WTC11 (cell line): ENCODE measurements at regions not wholly inside any gene's neighbourhood (a gene's known extent, or its start where the extent isn't known, plus 50 kb on each side); places are given as distances from the start of the nearest gene placed in this dataset.

Experiments
- ATAC-seq: fragments of 200-7000 bp; cut with Tn5 transposase; 2 replicates; pipeline ENCODE4 v1.10.0; 2021; ENCODE audit warnings: mild to moderate bottlenecking, moderate library complexity
- CTCF ChIA-PET: fragments of 300-600 bp; sonication (Branson Sonifier 250); formaldehyde crosslinking; loops from one replicate; lab custom pipeline; 2021; ENCODE audit warnings: antibody characterized with exemption; lab: Charles Lee
- POLR2A ChIA-PET: fragments of 350-600 bp; sonication (Branson Sonifier 250); formaldehyde crosslinking; loops from one replicate; lab custom pipeline; 2021; ENCODE audit warnings: antibody characterized with exemption; lab: Charles Lee
- DNase-seq: peaks from one replicate; pipeline ENCODE4 v3.0.0; 2021; ENCODE audit warnings: low spot score
- H3K27ac Mint-ChIP-seq: 2 replicates; pipeline ENCODE4 v1.8.0; 2021; ENCODE audit warnings: mixed read lengths
- H3K27me3 Mint-ChIP-seq: 2 replicates; pipeline ENCODE4 v1.8.0; 2021; ENCODE audit warnings: low read depth, mild to moderate bottlenecking, moderate library complexity, mixed read lengths
- H3K36me3 Mint-ChIP-seq: 2 replicates; pipeline ENCODE4 v1.8.0; 2021; ENCODE audit warnings: mixed read lengths
- H3K4me1 Mint-ChIP-seq: 2 replicates; pipeline ENCODE4 v1.8.0; 2022; ENCODE audit warnings: mixed read lengths
- H3K4me3 Mint-ChIP-seq: 2 replicates; pipeline ENCODE4 v1.8.0; 2021; ENCODE audit warnings: mild to moderate bottlenecking, moderate library complexity, mixed read lengths
- H3K9me3 Mint-ChIP-seq: 2 replicates; pipeline ENCODE4 v1.8.0; 2021; ENCODE audit warnings: mixed read lengths
- JUN ChIP-seq: sonication (generic); formaldehyde crosslinking; IDR thresholded peaks from 2 replicates; pipeline ENCODE4 v1.8.0; 2023; ENCODE audit warnings: mild to moderate bottlenecking, missing genetic modification reagents
- NFATC4 ChIP-seq: fragments of 250-450 bp; sonication (Bioruptor Pico); IDR thresholded peaks from 2 replicates; pipeline ENCODE4 v1.9.0; 2021; ENCODE audit warnings: mild to moderate bottlenecking
- NFYB ChIP-seq: sonication (generic); formaldehyde crosslinking; conservative IDR thresholded peaks from 2 replicates; pipeline ENCODE4 v1.8.0; 2022; ENCODE audit warnings: low read depth, missing genetic modification reagents
- NR2C2 ChIP-seq: sonication (generic); formaldehyde crosslinking; IDR thresholded peaks from 2 replicates; pipeline ENCODE4 v1.8.0; 2022; ENCODE audit warnings: mild to moderate bottlenecking, missing genetic modification reagents
- SMAD3 ChIP-seq: sonication (generic); formaldehyde crosslinking; IDR thresholded peaks from 2 replicates; pipeline ENCODE4 v1.8.0; 2022; ENCODE audit warnings: missing genetic modification reagents, mild to moderate bottlenecking, borderline replicate concordance
- TEAD1 ChIP-seq: sonication (generic); formaldehyde crosslinking; IDR thresholded peaks from 2 replicates; pipeline ENCODE4 v1.8.0; 2022; ENCODE audit warnings: mild to moderate bottlenecking, missing genetic modification reagents
- TP53 ChIP-seq: sonication (generic); formaldehyde crosslinking; IDR thresholded peaks from 2 replicates; pipeline ENCODE4 v1.8.1; 2023; ENCODE audit warnings: mild to moderate bottlenecking, missing genetic modification reagents
- ZNF121 ChIP-seq: sonication (generic); formaldehyde crosslinking; IDR thresholded peaks from 2 replicates; pipeline ENCODE4 v1.8.0; 2023; ENCODE audit warnings: missing genetic modification reagents
- TF ChIP-seq, protein P1 (sequence below): fragments of 250-450 bp; sonication (Bioruptor Pico); conservative IDR thresholded peaks from 2 replicates; pipeline ENCODE4 v1.9.0; 2021; ENCODE audit warnings: mild to moderate bottlenecking
- TF ChIP-seq, protein P2 (sequence below): sonication (generic); formaldehyde crosslinking; IDR thresholded peaks from 2 replicates; pipeline ENCODE4 v1.8.0; 2022; ENCODE audit warnings: mild to moderate bottlenecking, missing genetic modification reagents
- TF ChIP-seq, protein P3 (sequence below): sonication (generic); formaldehyde crosslinking; IDR thresholded peaks from 2 replicates; pipeline ENCODE4 v1.8.1; 2023; ENCODE audit warnings: mild to moderate bottlenecking, missing genetic modification reagents, moderate library complexity
- TF ChIP-seq, protein P4 (sequence below): sonication (generic); formaldehyde crosslinking; IDR thresholded peaks from 2 replicates; pipeline ENCODE4 v1.8.0; 2022; ENCODE audit warnings: mild to moderate bottlenecking, missing genetic modification reagents
- TF ChIP-seq, protein P5 (sequence below): sonication (generic); formaldehyde crosslinking; conservative IDR thresholded peaks from 2 replicates; pipeline ENCODE4 v1.8.1; 2022; ENCODE audit warnings: mild to moderate bottlenecking, missing genetic modification reagents
- TF ChIP-seq, protein P6 (sequence below): sonication (generic); formaldehyde crosslinking; IDR thresholded peaks from 2 replicates; pipeline ENCODE4 v1.8.1; 2023; ENCODE audit warnings: mild to moderate bottlenecking, missing genetic modification reagents, borderline replicate concordance
- TF ChIP-seq, protein P7 (sequence below): sonication (generic); formaldehyde crosslinking; IDR thresholded peaks from 2 replicates; pipeline ENCODE4 v1.8.1; 2022; ENCODE audit warnings: mild to moderate bottlenecking, missing genetic modification reagents, moderate library complexity, borderline replicate concordance

DNA sequence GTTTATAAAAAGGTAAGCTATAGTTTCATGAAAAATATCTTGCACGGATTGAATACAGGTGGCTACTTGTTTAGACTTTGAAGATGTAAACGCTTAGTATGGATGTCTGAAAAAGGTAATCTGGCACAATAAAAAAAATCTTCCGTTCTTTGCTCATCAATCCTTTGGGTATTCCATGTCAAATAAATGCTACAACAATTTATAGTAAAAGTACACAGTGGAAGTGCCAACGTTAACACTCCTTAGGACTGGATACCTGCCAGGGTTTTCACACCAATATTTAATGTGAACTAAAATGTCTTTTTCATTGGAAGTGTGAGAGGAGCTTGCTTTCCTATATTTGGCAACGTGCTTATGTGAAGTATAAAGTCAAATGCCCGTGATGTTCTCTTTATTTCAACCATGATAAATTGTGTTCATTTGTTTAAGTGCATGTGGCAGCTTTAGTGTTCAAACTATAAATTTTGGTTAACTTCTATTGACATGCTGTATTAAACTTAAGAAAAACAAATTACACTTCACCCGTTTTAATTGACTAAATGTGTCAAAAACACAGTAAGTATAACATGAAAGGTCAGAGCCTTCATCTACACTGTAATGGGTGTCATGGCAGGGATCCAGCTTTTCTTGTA lies 121.7 kb upstream of the HAND2 start (continued):
- TF ChIP-seq, protein P1, sequence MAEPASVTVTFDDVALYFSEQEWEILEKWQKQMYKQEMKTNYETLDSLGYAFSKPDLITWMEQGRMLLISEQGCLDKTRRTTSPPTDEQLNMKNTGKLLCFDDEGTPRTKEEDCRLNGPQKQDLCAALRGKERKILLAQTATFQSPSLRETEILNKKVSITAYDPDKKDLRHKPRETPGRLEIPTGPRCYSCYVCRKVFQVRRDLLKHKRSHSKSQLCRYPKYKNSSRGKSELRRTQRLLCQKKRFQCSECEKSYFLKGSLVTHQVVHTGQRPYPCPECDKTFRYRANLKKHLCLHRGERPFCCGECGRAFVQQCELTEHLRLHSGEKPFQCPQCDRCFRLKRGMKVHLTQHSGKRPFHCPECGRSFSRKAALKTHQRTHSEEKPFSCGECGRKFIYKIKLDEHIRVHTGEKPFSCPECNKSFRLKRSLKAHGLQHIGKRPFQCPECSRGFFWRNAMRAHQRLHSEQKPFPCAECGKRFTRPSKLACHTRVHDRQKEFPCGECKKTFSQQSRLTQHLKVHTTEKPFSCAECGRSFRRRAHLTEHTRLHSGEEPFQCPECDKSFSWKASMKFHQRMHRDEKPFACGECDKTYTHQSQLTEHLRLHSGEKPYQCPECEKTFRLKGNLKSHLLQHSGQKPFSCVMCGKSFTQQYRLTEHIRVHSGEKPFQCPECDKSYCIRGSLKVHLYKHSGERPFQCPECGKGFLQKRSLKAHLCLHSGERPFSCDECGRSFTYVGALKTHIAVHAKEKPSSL (CRISPR knock-in tag) = no peak
- TF ChIP-seq NFATC4 (CRISPR knock-in tag) = no peak

DNA sequence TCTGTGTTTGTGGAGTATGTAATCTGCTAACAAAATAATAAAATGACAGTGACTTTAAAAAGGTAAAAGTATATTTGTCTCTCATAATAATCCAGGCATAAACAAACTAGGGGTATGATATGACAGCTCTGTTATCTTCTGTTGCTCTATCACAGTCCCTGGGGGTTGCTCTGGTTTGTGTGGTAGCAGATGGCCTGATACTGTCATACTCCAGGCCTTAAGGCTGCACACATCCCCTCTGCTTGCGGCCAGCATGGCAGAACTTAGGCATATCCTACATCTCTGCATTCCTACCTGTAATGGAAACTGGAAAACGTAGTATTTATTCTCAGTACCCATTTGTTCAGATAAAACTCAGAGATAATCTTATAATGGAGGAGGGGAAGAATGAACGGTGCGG lies 117.9 kb upstream of the HAND2 start:
- ChIA-PET POLR2A (no interaction called here), CTCF (no interaction called here)
- Mint-ChIP-seq H3K9me3 (no peaks in the 10 kb centered on the region), H3K4me1 (peaks cover 4% of the 10 kb centered on the region), H3K36me3 (no peaks in the 10 kb centered on the region), H3K4me3 (no peak overlapping the region), H3K27me3 (no peaks in the 10 kb centered on the region), H3K27ac (no peak overlapping the region)
- ATAC-seq = no peak
- TF ChIP-seq, protein P2, sequence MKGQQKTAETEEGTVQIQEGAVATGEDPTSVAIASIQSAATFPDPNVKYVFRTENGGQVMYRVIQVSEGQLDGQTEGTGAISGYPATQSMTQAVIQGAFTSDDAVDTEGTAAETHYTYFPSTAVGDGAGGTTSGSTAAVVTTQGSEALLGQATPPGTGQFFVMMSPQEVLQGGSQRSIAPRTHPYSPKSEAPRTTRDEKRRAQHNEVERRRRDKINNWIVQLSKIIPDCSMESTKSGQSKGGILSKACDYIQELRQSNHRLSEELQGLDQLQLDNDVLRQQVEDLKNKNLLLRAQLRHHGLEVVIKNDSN (CRISPR knock-in tag) = no peak
- no peak for TF ChIP-seq SMAD3 (CRISPR knock-in tag)
- TF ChIP-seq, protein P3, sequence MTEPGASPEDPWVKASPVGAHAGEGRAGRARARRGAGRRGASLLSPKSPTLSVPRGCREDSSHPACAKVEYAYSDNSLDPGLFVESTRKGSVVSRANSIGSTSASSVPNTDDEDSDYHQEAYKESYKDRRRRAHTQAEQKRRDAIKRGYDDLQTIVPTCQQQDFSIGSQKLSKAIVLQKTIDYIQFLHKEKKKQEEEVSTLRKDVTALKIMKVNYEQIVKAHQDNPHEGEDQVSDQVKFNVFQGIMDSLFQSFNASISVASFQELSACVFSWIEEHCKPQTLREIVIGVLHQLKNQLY (CRISPR knock-in tag) = no peak
- TF ChIP-seq, protein P4, sequence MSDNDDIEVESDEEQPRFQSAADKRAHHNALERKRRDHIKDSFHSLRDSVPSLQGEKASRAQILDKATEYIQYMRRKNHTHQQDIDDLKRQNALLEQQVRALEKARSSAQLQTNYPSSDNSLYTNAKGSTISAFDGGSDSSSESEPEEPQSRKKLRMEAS (CRISPR knock-in tag) = no peak
- no peak for TF ChIP-seq NR2C2 (CRISPR knock-in tag)
- TF ChIP-seq, protein P1 (CRISPR knock-in tag) = no peak
- no peak for TF ChIP-seq NFYB (CRISPR knock-in tag)
- TF ChIP-seq ZNF121 (CRISPR knock-in tag) = no peak
- no peak for TF ChIP-seq TEAD1 (CRISPR knock-in tag)
- TF ChIP-seq, protein P5, sequence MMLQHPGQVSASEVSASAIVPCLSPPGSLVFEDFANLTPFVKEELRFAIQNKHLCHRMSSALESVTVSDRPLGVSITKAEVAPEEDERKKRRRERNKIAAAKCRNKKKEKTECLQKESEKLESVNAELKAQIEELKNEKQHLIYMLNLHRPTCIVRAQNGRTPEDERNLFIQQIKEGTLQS (CRISPR knock-in tag) = no peak
- TF ChIP-seq TP53 (CRISPR knock-in tag) = no peak
- TF ChIP-seq JUN (CRISPR knock-in tag) = no peak
- TF ChIP-seq, protein P6, sequence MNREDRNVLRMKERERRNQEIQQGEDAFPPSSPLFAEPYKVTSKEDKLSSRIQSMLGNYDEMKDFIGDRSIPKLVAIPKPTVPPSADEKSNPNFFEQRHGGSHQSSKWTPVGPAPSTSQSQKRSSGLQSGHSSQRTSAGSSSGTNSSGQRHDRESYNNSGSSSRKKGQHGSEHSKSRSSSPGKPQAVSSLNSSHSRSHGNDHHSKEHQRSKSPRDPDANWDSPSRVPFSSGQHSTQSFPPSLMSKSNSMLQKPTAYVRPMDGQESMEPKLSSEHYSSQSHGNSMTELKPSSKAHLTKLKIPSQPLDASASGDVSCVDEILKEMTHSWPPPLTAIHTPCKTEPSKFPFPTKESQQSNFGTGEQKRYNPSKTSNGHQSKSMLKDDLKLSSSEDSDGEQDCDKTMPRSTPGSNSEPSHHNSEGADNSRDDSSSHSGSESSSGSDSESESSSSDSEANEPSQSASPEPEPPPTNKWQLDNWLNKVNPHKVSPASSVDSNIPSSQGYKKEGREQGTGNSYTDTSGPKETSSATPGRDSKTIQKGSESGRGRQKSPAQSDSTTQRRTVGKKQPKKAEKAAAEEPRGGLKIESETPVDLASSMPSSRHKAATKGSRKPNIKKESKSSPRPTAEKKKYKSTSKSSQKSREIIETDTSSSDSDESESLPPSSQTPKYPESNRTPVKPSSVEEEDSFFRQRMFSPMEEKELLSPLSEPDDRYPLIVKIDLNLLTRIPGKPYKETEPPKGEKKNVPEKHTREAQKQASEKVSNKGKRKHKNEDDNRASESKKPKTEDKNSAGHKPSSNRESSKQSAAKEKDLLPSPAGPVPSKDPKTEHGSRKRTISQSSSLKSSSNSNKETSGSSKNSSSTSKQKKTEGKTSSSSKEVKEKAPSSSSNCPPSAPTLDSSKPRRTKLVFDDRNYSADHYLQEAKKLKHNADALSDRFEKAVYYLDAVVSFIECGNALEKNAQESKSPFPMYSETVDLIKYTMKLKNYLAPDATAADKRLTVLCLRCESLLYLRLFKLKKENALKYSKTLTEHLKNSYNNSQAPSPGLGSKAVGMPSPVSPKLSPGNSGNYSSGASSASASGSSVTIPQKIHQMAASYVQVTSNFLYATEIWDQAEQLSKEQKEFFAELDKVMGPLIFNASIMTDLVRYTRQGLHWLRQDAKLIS = no peak
- TF ChIP-seq, protein P7, sequence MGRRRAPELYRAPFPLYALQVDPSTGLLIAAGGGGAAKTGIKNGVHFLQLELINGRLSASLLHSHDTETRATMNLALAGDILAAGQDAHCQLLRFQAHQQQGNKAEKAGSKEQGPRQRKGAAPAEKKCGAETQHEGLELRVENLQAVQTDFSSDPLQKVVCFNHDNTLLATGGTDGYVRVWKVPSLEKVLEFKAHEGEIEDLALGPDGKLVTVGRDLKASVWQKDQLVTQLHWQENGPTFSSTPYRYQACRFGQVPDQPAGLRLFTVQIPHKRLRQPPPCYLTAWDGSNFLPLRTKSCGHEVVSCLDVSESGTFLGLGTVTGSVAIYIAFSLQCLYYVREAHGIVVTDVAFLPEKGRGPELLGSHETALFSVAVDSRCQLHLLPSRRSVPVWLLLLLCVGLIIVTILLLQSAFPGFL (CRISPR knock-in tag) = no peak
- no peak for DNase-seq
